AG04450 (cell line): ENCODE measurements at regions not wholly inside any gene's neighbourhood (a gene's known extent, or its start where the extent isn't known, plus 50 kb on each side); places are given as distances from the start of the nearest gene placed in this dataset.

ENCODE experiments used
- CTCF ChIA-PET: fragments of 300-600, 350-600 bp; formaldehyde crosslinking; extraction: SDS; loops from one replicate; lab custom pipeline; 2022; ENCODE audit warnings: antibody characterized with exemption, inconsistent platforms; lab: Charles Lee
- POLR2A ChIA-PET: fragments of 350-600 bp; formaldehyde crosslinking; extraction: SDS; loops from one replicate; lab custom pipeline; 2021; ENCODE audit warnings: antibody characterized with exemption, inconsistent platforms; lab: Yijun Ruan, JAX
- DNase-seq: peaks from one replicate; pipeline ENCODE4 v3.0.0-alpha.2; 2011; ENCODE audit warnings: low read depth, low spot score
- H3K27ac ChIP-seq: one replicate; pipeline ENCODE4 v1.5.1; 2012; ENCODE audit warnings: low read depth, low read length, control low read depth
- H3K27me3 ChIP-seq: one replicate; pipeline ENCODE4 v1.6.0; 2012; ENCODE audit warnings: low read length; ENCODE audit not compliant: control insufficient read depth, insufficient read depth
- H3K4me3 ChIP-seq: 2 replicates; pipeline ENCODE4 v1.5.1; 2011; ENCODE audit warnings: mild to moderate bottlenecking, low read depth, low read length, control low read depth
- H3K9me3 ChIP-seq: 2 replicates; pipeline ENCODE4 v1.5.1; 2012; ENCODE audit warnings: low read length; ENCODE audit not compliant: control insufficient read depth, insufficient read depth
- TF ChIP-seq, protein P1 (sequence below): IDR thresholded peaks from 2 replicates; pipeline ENCODE4 v1.5.1; 2011; ENCODE audit warnings: low read depth, low read length, control low read depth, inconsistent platforms

DNA sequence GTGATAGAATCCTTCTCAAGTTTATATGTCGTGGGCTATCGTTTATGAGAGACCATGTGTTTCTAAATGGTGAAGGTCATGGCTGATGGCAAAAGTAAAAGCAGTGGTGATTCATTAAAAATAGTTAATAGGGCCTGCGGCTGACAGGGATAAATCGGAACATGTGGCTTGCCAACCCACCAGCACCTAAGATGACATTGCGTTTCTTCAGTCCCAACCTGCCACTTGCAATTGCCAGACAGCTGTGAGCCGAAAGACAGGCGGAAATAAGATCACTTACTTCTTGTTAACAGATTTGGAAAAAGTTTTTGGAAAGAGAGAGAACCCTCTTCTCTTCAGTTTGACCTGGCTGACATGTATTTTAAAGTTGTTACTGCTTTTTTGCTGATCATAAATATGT is 131.5 kb upstream of the MPPED2 start:
- CTCF ChIA-PET, result no interaction called here
- DNase-seq, result no peak
- Histone ChIP-seq H3K27me3 (no peaks in the 10 kb centered on the region), H3K4me3 (no peak overlapping the region), H3K9me3 (no peaks in the 10 kb centered on the region), H3K27ac (no peak overlapping the region)
- POLR2A ChIA-PET, result no interaction called here
- TF ChIP-seq, protein P1, sequence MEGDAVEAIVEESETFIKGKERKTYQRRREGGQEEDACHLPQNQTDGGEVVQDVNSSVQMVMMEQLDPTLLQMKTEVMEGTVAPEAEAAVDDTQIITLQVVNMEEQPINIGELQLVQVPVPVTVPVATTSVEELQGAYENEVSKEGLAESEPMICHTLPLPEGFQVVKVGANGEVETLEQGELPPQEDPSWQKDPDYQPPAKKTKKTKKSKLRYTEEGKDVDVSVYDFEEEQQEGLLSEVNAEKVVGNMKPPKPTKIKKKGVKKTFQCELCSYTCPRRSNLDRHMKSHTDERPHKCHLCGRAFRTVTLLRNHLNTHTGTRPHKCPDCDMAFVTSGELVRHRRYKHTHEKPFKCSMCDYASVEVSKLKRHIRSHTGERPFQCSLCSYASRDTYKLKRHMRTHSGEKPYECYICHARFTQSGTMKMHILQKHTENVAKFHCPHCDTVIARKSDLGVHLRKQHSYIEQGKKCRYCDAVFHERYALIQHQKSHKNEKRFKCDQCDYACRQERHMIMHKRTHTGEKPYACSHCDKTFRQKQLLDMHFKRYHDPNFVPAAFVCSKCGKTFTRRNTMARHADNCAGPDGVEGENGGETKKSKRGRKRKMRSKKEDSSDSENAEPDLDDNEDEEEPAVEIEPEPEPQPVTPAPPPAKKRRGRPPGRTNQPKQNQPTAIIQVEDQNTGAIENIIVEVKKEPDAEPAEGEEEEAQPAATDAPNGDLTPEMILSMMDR, result no peak

DNA sequence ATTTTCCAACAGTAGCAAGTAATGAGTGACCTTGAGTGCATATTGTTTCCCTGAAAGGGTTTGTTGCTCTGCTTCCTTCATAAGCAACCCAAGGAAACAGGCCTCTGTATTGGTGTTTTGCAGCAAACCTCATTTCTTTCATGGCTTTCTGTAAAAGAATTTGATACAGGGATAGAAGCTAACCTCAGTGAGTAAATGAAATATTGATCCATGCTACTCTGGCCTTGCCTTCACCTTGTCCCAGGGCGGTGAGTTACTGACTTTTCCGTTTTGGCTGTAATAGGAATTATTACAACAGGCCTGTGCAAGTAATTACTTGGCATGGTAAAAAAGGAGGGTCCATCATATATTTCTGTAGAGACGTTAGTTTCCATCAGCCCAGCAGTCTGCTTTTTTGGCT is 130.9 kb upstream of the MPPED2 start:
- DNase-seq, result no peak
- CTCF ChIA-PET, result no interaction called here
- TF ChIP-seq, protein P1, result no peak
- Histone ChIP-seq H3K27ac (no peak overlapping the region), H3K9me3 (no peaks in the 10 kb centered on the region), H3K27me3 (no peaks in the 10 kb centered on the region), H3K4me3 (no peak overlapping the region)
- POLR2A ChIA-PET, result no interaction called here

DNA sequence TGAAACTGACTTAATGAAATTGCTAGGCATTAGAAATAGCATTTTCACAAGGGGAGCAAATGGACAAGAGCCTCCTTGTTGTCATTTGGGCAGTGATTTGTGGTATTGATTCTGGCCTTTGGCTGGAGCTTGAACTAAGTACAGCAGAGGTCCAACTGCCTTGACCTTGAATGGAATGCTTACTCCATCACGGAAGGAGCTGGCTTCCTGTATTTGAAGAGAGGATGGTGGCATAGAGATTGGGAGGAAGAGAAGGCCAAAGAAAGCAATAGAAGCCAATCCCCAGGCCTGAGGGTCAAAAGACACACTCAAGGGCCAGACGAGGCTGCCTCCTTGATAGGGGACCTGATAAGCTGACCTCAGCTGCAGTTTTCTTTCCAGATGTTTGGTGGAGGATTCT is 126.6 kb upstream of the MPPED2 start:
- H3K9me3 ChIP-seq, result no peaks in the 10 kb centered on the region
- no peak overlapping the region for H3K4me3 ChIP-seq
- H3K27ac ChIP-seq, result no peak overlapping the region
- DNase-seq, result no peak
- ChIA-PET POLR2A (no interaction called here), CTCF (no interaction called here)
- TF ChIP-seq, protein P1, result no peak
- no peaks in the 10 kb centered on the region for H3K27me3 ChIP-seq

DNA sequence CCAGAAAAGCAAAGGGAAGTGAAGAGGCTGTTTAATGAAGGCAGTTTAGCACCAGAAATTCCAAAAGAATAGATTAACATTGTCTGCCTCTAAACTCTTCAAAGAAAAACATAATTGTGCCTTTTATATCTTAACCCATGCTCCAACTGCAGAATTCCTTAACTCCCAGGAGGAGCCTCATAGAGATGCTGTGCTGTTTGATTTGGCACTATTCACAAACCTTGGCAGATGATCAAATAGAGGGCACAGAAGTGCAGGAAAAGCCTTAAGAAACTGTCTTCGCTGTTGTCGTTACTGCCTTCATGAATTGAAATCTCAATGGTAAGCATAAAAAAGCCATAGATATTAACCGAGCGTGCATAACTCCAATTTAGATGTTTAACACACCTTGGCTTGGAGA is 124.1 kb upstream of the MPPED2 start:
- Histone ChIP-seq H3K27ac (no peak overlapping the region), H3K27me3 (no peaks in the 10 kb centered on the region), H3K4me3 (no peak overlapping the region), H3K9me3 (no peaks in the 10 kb centered on the region)
- DNase-seq, result no peak
- TF ChIP-seq, protein P1, result no peak
- CTCF ChIA-PET, result no interaction called here
- POLR2A ChIA-PET, result no interaction called here

DNA sequence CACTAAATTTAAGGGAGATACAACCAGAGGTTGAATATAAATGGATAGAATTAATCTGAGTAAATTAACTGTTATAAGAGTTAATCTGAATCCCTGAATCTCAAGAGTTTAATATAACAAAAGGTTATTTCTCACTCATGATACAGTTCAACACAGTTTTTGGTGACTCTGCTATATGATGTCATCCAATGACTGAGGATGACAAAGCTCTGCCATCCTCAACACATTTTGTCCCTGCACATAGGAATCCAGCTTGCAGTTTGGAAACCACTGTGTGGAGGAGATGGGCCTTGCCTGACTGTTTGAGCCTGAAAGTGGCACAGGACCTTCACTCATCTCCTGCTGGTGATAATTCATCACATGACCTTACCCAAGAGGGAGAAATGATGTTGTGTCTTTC is 121.0 kb upstream of the MPPED2 start:
- POLR2A ChIA-PET, result no interaction called here
- TF ChIP-seq, protein P1, result no peak
- H3K4me3 ChIP-seq, result no peak overlapping the region
- DNase-seq, result no peak
- no peaks in the 10 kb centered on the region for H3K27me3 ChIP-seq
- CTCF ChIA-PET, result no interaction called here
- H3K27ac ChIP-seq, result no peak overlapping the region
- no peaks in the 10 kb centered on the region for H3K9me3 ChIP-seq
